ENCODE measurements at regions not wholly inside any gene's neighbourhood (a gene's known extent, or its start where the extent isn't known, plus 50 kb on each side); places are given as distances from the start of the nearest gene placed in this dataset.
"Not testable (repeated sequence)": the region's sequence is repeated elsewhere in the genome, so short reads cannot be mapped to it uniquely, and the experiment has no call there.

DNA sequence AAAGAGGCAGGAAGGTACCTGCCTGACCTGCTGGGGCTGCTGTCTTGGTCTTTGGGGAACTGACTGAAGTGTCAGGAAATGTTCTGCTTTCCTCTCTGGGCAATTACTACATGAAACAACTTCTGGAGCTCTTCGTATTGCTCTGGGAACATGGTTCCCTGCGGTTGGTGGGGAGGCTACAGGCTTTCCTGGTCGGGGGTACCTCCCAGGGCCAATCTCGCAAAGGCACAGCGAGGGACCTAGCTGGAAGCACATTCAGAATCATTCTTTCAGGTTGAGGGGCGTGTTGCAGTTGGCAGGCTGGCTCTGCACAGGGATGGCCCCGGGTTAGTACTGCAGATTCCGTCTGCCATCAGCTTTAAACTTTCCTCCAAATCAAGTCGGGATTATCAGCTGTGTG, 88.9 kb upstream of the RANBP3L start:
- DNase-seq: no peak
- Histone ChIP-seq H3K9ac (ENCODE audit: low read length) (no peak overlapping the region), H3K4me3 (ENCODE audit: low read length) (no peak overlapping the region), H3K27ac (ENCODE audit: low read depth, low read length) (no peak overlapping the region), H3K56ac (ENCODE audit: low read length) (no peak overlapping the region), H2BK120ac (ENCODE audit: low read depth, low read length) (no peak overlapping the region), H3K79me2 (ENCODE audit: control insufficient read depth, insufficient read depth, low read length) (no peaks in the 10 kb centered on the region), H4K5ac (ENCODE audit: low read length) (no peak overlapping the region), H3K23ac (ENCODE audit: low read length) (no peak overlapping the region), H3K36me3 (ENCODE audit: control insufficient read depth, insufficient read depth, low read length) (no peaks in the 10 kb centered on the region), H2BK15ac (replicated peaks; ENCODE audit: low read depth) (no peak overlapping the region), H3K18ac (ENCODE audit: low read length) (no peak overlapping the region), H2BK5ac (ENCODE audit: low read length) (no peak overlapping the region), H3K27me3 (ENCODE audit: insufficient read depth, low read length, poor library complexity) (no peaks in the 10 kb centered on the region), H2AK5ac (ENCODE audit: low read length) (no peak overlapping the region), H3K79me1 (ENCODE audit: low read length) (no peaks in the 10 kb centered on the region), H4K8ac (ENCODE audit: low read depth, low read length) (no peak overlapping the region), H3K4ac (ENCODE audit: low read depth, low read length) (no peak overlapping the region), H3K4me2 (ENCODE audit: low read length) (no peak overlapping the region), H3K4me1 (ENCODE audit: control insufficient read depth, low read depth, low read length) (no peaks in the 10 kb centered on the region)
- WGBS (ENCODE audit: extremely low coverage, insufficient coverage, low lambda C conversion rate): no CpG with 5 or more reads among the region's 9 CpGs

DNA sequence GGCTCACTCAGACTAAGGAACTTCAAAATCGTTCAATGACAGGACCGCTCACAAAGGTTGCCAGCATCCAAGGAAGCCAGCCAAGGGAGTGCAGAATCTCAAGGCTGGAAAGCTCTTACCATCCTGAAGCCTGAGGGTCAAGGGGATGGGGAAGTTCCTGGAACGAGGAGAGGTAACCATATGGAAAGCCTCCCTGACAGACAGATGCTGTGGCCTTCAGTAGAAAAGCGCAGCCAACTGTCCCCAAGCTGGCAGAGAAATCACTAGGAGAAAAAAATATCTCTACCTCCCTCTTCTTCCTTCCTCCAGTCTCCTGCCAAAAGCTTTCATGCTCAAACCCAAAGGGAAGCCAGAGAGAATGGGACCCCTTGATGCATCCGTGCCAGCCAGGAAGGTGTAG, 90.5 kb upstream of the RANBP3L start:
- Histone ChIP-seq H3K79me1 (ENCODE audit: low read length) (no peaks in the 10 kb centered on the region), H3K27ac (ENCODE audit: low read depth, low read length) (no peak overlapping the region), H3K18ac (ENCODE audit: low read length) (no peak overlapping the region), H3K56ac (ENCODE audit: low read length) (no peak overlapping the region), H2BK15ac (replicated peaks; ENCODE audit: low read depth) (no peak overlapping the region), H3K4me3 (ENCODE audit: low read length) (no peak overlapping the region), H3K4me2 (ENCODE audit: low read length) (no peak overlapping the region), H4K8ac (ENCODE audit: low read depth, low read length) (no peak overlapping the region), H3K4me1 (ENCODE audit: control insufficient read depth, low read depth, low read length) (no peaks in the 10 kb centered on the region), H3K4ac (ENCODE audit: low read depth, low read length) (no peak overlapping the region), H3K27me3 (ENCODE audit: insufficient read depth, low read length, poor library complexity) (no peaks in the 10 kb centered on the region), H3K9ac (ENCODE audit: low read length) (no peak overlapping the region), H2BK120ac (ENCODE audit: low read depth, low read length) (no peak overlapping the region), H2AK5ac (ENCODE audit: low read length) (no peak overlapping the region), H2BK5ac (ENCODE audit: low read length) (no peak overlapping the region), H4K5ac (ENCODE audit: low read length) (no peak overlapping the region), H3K23ac (ENCODE audit: low read length) (no peak overlapping the region), H3K36me3 (ENCODE audit: control insufficient read depth, insufficient read depth, low read length) (no peaks in the 10 kb centered on the region), H3K79me2 (ENCODE audit: control insufficient read depth, insufficient read depth, low read length) (no peaks in the 10 kb centered on the region)
- no CpG with 5 or more reads among the region's 5 CpGs for WGBS (ENCODE audit: extremely low coverage, insufficient coverage, low lambda C conversion rate)
- no peak for DNase-seq

- Histone ChIP-seq H3K4me1 (ENCODE audit: control insufficient read depth, low read depth, low read length) (no peaks in the 10 kb centered on the region), H3K27me3 (ENCODE audit: insufficient read depth, low read length, poor library complexity) (no peaks in the 10 kb centered on the region), H2BK15ac (replicated peaks; ENCODE audit: low read depth) (no peak overlapping the region), H3K27ac (ENCODE audit: low read depth, low read length) (no peak overlapping the region), H3K56ac (ENCODE audit: low read length) (no peak overlapping the region), H3K4me3 (ENCODE audit: low read length) (no peak overlapping the region), H3K79me2 (ENCODE audit: control insufficient read depth, insufficient read depth, low read length) (no peaks in the 10 kb centered on the region), H2BK120ac (ENCODE audit: low read depth, low read length) (no peak overlapping the region), H2BK5ac (ENCODE audit: low read length) (no peak overlapping the region), H4K8ac (ENCODE audit: low read depth, low read length) (no peak overlapping the region), H2AK5ac (ENCODE audit: low read length) (no peak overlapping the region), H3K4ac (ENCODE audit: low read depth, low read length) (no peak overlapping the region), H3K9ac (ENCODE audit: low read length) (no peak overlapping the region), H3K4me2 (ENCODE audit: low read length) (no peak overlapping the region), H3K79me1 (ENCODE audit: low read length) (no peaks in the 10 kb centered on the region), H4K5ac (ENCODE audit: low read length) (no peak overlapping the region), H3K18ac (ENCODE audit: low read length) (no peak overlapping the region), H3K36me3 (ENCODE audit: control insufficient read depth, insufficient read depth, low read length) (no peaks in the 10 kb centered on the region), H3K23ac (ENCODE audit: low read length) (no peak overlapping the region)
- DNase-seq: no peak
Observed at GRCh38 chr5:36392818-36393217, 91.1 kb upstream of the RANBP3L start.

DNA sequence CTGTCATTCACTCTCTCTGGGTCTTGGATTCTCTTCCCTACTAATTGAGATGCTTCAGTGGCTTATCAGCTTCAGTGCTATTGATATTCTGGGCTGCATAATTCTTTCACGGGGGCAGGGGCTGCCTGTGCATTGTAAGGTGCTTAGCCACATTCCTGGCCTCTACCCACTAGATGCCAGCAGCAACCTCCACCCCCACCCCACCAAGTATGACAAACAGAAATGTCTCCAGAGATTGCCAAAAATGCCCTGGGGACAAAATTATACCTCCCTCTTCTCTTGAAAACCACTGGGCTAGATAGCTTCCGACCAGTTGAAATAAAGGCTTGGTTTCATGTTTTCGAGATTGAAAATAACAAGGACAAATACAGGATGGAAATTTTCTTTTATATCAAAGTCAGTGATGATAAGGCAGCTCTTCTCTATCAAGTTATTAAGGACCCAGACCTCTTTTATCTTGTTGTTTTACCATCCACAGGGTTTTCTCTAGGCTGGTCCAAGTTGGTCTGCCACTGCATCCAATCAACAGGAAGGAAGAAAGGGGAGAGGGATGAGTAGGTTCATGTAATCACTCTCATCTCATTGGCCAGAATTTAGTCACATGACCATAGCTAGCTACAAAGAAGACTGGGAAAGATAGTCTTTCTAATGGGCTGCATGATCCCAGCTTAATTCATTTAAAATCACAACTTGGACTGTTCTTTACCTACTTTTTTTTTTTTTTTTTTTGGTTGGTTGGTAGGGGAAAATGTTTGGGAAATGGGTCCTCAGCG, 92.1 kb upstream of the RANBP3L start:
- no peaks in the 10 kb centered on the region for H3K79me2 ChIP-seq (ENCODE audit: control insufficient read depth, insufficient read depth, low read length)
- no CpG with 5 or more reads among the region's 4 CpGs for WGBS (ENCODE audit: extremely low coverage, insufficient coverage, low lambda C conversion rate)
- peak; percentile 28 for DNase-seq
- no peaks in the 10 kb centered on the region for H3K27me3 ChIP-seq (ENCODE audit: insufficient read depth, low read length, poor library complexity)
- H2BK120ac ChIP-seq (ENCODE audit: low read depth, low read length): no peak overlapping the region
- H2BK15ac ChIP-seq (replicated peaks; ENCODE audit: low read depth): no peak overlapping the region
- no peak overlapping the region for H4K8ac ChIP-seq (ENCODE audit: low read depth, low read length)
- H3K23ac ChIP-seq (ENCODE audit: low read length): no peak overlapping the region
- no peaks in the 10 kb centered on the region for H3K36me3 ChIP-seq (ENCODE audit: control insufficient read depth, insufficient read depth, low read length)
- H2AK5ac ChIP-seq (ENCODE audit: low read length): no peak overlapping the region
- no peak overlapping the region for H3K9ac ChIP-seq (ENCODE audit: low read length)
- no peak overlapping the region for H3K27ac ChIP-seq (ENCODE audit: low read depth, low read length)
- no peak overlapping the region for H3K4me2 ChIP-seq (ENCODE audit: low read length)
- H2BK5ac ChIP-seq (ENCODE audit: low read length): no peak overlapping the region
- H3K4me3 ChIP-seq (ENCODE audit: low read length): no peak overlapping the region
- no peak overlapping the region for H3K18ac ChIP-seq (ENCODE audit: low read length)
- H3K4ac ChIP-seq (ENCODE audit: low read depth, low read length): no peak overlapping the region
- no peak overlapping the region for H3K56ac ChIP-seq (ENCODE audit: low read length)
- H3K79me1 ChIP-seq (ENCODE audit: low read length): no peaks in the 10 kb centered on the region
- H3K4me1 ChIP-seq (ENCODE audit: control insufficient read depth, low read depth, low read length): no peaks in the 10 kb centered on the region
- no peak overlapping the region for H4K5ac ChIP-seq (ENCODE audit: low read length)

- DNase-seq: no peak
- H3K9ac ChIP-seq (ENCODE audit: low read length): no peak overlapping the region
- H3K18ac ChIP-seq (ENCODE audit: low read length): no peak overlapping the region
- H3K23ac ChIP-seq (ENCODE audit: low read length): no peak overlapping the region
- no peaks in the 10 kb centered on the region for H3K79me1 ChIP-seq (ENCODE audit: low read length)
- no peak overlapping the region for H4K5ac ChIP-seq (ENCODE audit: low read length)
- no peaks in the 10 kb centered on the region for H3K79me2 ChIP-seq (ENCODE audit: control insufficient read depth, insufficient read depth, low read length)
- H3K36me3 ChIP-seq (ENCODE audit: control insufficient read depth, insufficient read depth, low read length): no peaks in the 10 kb centered on the region
- no peak overlapping the region for H4K8ac ChIP-seq (ENCODE audit: low read depth, low read length)
- H2BK5ac ChIP-seq (ENCODE audit: low read length): no peak overlapping the region
- H3K4ac ChIP-seq (ENCODE audit: low read depth, low read length): no peak overlapping the region
- H2BK120ac ChIP-seq (ENCODE audit: low read depth, low read length): no peak overlapping the region
- H3K4me3 ChIP-seq (ENCODE audit: low read length): no peak overlapping the region
- no peak overlapping the region for H2AK5ac ChIP-seq (ENCODE audit: low read length)
- H3K56ac ChIP-seq (ENCODE audit: low read length): no peak overlapping the region
- H2BK15ac ChIP-seq (replicated peaks; ENCODE audit: low read depth): no peak overlapping the region
- no peaks in the 10 kb centered on the region for H3K4me1 ChIP-seq (ENCODE audit: control insufficient read depth, low read depth, low read length)
- H3K4me2 ChIP-seq (ENCODE audit: low read length): no peak overlapping the region
- WGBS (ENCODE audit: extremely low coverage, insufficient coverage, low lambda C conversion rate): no CpG with 5 or more reads among the region's 4 CpGs
- no peaks in the 10 kb centered on the region for H3K27me3 ChIP-seq (ENCODE audit: insufficient read depth, low read length, poor library complexity)
- H3K27ac ChIP-seq (ENCODE audit: low read depth, low read length): no peak overlapping the region
Observed at GRCh38 chr5:36395260-36395659, 93.6 kb upstream of the RANBP3L start.

DNA sequence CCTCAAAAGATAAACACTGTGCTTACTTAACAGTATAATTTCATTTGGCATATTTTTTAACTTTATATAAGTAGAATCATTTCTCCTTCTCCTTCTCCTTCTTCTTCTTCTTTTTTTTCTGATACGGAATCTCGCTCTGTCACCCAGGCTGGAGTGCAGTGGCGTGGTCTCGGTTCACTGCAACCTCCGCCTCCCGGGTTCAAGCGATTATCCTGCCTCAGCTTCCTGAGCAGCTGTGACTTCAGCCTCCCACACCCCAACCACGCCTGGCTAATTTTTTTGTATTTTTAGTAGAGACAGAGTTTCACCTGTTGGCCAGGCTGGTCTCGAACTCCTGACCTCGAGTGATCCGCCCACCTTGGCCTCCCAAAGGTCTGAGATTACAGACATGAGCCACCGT, 94.2 kb upstream of the RANBP3L start:
- not testable (repeated sequence) for H3K27me3 ChIP-seq (ENCODE audit: insufficient read depth, low read length, poor library complexity); H3K4me2 ChIP-seq (ENCODE audit: low read length); H2BK15ac ChIP-seq (replicated peaks; ENCODE audit: low read depth); H3K9ac ChIP-seq (ENCODE audit: low read length); H3K23ac ChIP-seq (ENCODE audit: low read length); H3K79me1 ChIP-seq (ENCODE audit: low read length); H3K4me1 ChIP-seq (ENCODE audit: control insufficient read depth, low read depth, low read length); H2BK120ac ChIP-seq (ENCODE audit: low read depth, low read length); H3K27ac ChIP-seq (ENCODE audit: low read depth, low read length); H3K4me3 ChIP-seq (ENCODE audit: low read length); H4K8ac ChIP-seq (ENCODE audit: low read depth, low read length); H3K18ac ChIP-seq (ENCODE audit: low read length); H3K4ac ChIP-seq (ENCODE audit: low read depth, low read length); DNase-seq; H4K5ac ChIP-seq (ENCODE audit: low read length); H2AK5ac ChIP-seq (ENCODE audit: low read length); H3K79me2 ChIP-seq (ENCODE audit: control insufficient read depth, insufficient read depth, low read length); H2BK5ac ChIP-seq (ENCODE audit: low read length); H3K36me3 ChIP-seq (ENCODE audit: control insufficient read depth, insufficient read depth, low read length); H3K56ac ChIP-seq (ENCODE audit: low read length)
- no CpG with 5 or more reads among the region's 12 CpGs for WGBS (ENCODE audit: extremely low coverage, insufficient coverage, low lambda C conversion rate)

All from mesendoderm (in vitro differentiated cells).